ENCODE measurements at regions not wholly inside any gene's neighbourhood (a gene's known extent, or its start where the extent isn't known, plus 50 kb on each side); places are given as distances from the start of the nearest gene placed in this dataset.

DNA sequence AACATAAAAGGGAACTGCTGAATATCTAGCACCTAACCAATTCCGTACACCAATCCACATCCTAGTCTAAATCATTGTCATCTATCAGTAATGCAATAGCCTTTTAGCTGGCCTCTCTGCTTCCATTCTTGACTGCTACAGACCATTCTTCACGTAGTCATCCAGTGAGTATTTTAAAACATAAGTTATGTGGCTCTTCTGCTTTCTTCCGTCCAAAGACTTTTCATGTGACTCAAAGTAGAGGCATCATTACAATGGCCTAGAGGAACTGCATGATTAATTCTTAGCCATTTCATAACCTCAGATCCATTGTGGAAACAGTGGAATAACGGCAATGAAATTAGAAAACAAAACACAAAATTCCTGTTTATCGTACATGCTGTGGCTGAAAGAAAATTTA lies 88.9 kb upstream of the CBLB start:
- TF ChIP-seq, protein P1, sequence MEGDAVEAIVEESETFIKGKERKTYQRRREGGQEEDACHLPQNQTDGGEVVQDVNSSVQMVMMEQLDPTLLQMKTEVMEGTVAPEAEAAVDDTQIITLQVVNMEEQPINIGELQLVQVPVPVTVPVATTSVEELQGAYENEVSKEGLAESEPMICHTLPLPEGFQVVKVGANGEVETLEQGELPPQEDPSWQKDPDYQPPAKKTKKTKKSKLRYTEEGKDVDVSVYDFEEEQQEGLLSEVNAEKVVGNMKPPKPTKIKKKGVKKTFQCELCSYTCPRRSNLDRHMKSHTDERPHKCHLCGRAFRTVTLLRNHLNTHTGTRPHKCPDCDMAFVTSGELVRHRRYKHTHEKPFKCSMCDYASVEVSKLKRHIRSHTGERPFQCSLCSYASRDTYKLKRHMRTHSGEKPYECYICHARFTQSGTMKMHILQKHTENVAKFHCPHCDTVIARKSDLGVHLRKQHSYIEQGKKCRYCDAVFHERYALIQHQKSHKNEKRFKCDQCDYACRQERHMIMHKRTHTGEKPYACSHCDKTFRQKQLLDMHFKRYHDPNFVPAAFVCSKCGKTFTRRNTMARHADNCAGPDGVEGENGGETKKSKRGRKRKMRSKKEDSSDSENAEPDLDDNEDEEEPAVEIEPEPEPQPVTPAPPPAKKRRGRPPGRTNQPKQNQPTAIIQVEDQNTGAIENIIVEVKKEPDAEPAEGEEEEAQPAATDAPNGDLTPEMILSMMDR (IDR thresholded peaks at IDR 0.05) = no peak
- TF ChIP-seq EZH2phosphoT487 (IDR thresholded peaks at IDR 0.05) = no peak

Measured in neural progenitor cell (in vitro differentiated cells).